ENCODE measurements at regions not wholly inside any gene's neighbourhood (a gene's known extent, or its start where the extent isn't known, plus 50 kb on each side); places are given as distances from the start of the nearest gene placed in this dataset.

- DNase-seq, result no peak
Measured at GRCh38 chr12:22916241-22916640, 291.3 kb downstream of the ETNK1 start.

- DNase-seq, result no peak
Measured at GRCh38 chr12:22916815-22917214, 291.8 kb downstream of the ETNK1 start.

DNA sequence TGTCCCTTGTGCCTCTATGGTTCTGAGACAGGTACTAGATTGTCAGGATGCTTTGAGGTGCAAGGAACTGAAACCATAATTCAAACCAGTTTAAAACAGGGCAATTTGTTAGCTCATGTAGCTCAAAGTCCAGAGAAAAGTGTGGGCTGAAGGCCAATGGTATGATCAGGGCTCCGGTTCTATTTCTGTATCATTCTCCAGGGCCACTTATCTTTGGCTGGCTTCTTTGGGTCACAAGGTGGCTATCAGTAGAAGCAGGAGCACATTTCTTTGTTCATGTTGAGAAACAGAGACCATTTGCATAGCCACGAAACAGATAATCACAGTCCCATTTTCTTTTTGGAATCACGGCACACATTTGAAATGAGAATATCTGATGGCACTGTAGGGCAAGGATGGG lies 294.9 kb downstream of the ETNK1 start:
- no peak for DNase-seq

DNA sequence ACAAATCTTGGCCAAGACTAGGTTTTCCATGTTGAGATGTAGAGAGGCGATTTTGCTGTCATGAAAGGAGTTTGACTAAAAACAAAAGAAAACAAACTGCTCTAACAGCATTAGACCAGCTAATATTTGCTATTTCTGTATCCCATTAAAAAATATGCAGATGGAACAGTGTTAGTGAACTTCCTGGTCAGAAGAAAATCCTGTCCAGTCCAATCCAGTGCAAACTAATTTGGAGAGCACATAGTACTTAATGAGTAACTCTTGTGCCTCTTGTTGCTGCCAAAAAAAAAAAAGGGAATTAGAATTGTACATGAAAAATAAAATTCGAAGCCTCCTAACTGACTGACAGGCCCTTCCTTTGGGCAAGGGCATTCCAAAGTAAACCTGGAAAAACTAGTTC lies 298.8 kb downstream of the ETNK1 start:
- no peak for DNase-seq

DNA sequence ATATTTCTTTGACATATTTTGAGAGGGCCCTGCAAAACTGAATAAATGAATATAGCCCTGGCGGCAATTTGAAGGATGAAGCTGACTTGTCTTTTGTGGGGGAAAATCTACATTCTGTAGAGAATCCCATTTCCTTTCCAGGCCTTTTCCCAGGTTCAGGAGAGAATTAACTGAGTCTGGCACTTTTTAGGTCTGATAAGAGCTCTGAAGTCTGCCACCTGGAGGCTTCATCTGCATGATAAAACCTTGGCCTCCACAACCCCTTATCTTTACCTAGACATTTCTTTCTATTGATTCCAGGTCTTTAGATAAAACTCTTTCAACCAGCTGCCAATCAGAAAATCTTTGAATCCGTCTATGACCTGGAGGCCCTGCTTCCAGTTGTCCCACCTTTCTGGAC lies 299.4 kb downstream of the ETNK1 start:
- DNase-seq, result no peak

DNA sequence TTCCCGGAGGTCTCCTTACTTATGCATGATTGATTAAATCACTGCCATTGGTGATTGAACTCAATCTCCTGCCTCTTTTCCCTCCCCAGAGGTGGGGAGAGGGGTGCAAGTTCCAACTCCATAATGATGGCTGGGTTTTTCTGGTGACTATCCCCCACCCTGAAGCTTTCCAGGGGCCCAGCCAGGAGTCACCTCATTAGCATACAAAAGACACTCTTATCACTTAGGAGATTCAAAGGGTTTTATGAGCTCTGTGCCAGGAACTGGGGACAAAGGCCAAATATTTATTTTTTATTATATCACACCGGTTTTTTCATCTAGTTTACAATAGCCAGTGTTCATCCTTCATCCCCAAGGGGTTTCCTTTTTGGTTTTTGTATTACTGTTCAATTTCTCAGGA lies 300.7 kb downstream of the ETNK1 start:
- no peak for DNase-seq

- DNase-seq, result no peak
Measured at GRCh38 chr12:22932431-22932830, 307.5 kb downstream of the ETNK1 start.

DNA sequence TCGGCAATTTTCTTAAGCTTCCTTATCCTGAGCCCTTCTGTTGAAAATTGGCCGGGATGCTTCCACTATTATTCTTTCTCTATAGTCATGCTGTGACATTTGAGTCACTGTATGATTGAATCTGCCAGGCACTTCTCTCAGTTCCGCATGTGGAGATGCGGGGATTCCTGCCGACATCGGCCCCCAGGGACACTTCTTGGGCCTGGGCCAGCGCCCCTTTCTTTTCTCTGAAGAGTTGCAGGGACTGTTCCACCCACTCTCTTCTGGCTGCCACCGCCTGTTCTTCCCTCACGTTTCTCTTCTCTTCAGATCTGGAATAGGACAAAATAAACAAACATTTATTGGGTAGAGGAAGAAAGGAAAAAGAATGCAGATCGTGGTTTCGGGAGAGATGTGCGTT lies 310.1 kb downstream of the ETNK1 start:
- no peak for DNase-seq

DNA sequence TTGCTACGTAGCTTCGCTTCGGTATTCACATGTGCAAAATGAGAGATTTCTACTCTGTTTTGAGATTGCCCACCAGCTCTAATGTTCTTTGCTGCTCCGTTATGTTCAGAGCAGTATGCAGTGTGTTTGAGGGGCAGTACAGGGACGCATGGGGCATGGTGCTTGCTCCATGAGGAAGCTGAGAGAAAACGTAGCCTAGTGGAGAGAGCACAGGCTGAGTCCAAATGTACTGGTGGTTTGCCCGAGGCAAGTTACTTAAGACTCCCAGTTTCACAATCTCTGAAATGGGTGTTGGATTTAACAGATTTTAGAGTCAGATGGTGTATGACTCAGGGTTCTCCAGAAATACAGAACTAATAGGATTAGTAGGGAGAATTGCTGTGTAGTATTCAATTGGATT lies 310.5 kb downstream of the ETNK1 start:
- DNase-seq, result no peak

DNA sequence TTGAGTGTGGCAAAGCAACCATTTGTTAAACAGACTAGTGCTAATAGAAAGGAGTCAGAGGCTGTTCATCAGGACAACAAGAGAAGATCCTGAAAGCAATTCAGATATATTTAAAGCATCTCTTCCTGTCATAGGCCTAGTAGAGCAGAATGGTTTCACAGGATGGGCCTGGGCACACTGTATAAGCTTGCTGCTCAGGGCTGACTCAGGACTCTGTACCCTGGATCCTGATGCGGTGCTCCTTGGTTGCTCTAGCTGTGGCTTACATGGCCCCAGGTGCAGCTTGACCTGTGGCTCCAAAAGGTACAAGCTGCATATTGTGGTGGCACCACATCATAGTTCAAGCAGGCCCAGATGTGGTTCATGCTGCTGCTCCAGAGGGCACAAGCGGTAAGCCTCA lies 313.4 kb downstream of the ETNK1 start:
- no peak for DNase-seq

GRCh38 chr12:22951206-22951605 lies 326.2 kb downstream of the ETNK1 start:
- DNase-seq, result no peak

GRCh38 chr12:22956690-22957089 lies 331.7 kb downstream of the ETNK1 start:
- no peak for DNase-seq

DNA sequence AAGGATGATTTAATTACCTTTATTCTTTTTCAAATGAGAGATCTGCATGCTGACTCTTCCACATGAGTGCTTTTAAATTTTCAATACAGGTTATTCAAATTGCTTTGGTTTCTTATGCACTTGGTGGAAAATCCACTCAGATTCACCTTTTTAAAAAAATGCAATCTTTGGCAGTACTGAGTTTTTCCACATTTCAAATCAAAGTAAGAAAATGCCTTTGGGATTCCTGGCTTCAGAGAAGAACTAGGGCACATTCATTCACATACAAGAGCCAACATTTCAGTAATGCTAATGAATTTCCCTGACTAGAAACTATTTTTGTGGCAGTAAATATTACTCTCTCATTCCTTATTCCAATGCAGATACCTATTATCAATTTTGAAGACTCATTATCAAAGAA lies 342.2 kb downstream of the ETNK1 start:
- no peak for DNase-seq

- DNase-seq, result no peak
Measured at GRCh38 chr12:22969521-22969920, 344.6 kb downstream of the ETNK1 start.

DNA sequence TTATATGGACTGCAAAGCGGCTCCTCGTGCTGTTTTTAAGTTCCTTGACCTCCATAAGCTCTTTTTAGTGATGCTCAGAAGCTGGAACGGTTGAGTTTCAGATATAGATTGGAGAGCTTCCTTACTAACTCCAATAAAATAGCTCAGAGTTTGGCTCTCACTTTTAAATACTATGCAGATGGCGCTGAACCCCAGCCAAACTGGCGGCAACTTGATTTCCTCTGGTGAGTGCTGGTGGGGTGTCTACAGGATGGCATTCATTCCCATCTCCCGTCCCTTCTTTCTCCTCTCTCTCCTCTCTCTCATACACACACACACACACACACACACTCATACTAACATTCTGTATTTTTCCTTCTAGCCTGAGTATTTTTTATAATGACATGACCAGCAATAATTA lies 346.3 kb downstream of the ETNK1 start:
- no peak for DNase-seq

DNA sequence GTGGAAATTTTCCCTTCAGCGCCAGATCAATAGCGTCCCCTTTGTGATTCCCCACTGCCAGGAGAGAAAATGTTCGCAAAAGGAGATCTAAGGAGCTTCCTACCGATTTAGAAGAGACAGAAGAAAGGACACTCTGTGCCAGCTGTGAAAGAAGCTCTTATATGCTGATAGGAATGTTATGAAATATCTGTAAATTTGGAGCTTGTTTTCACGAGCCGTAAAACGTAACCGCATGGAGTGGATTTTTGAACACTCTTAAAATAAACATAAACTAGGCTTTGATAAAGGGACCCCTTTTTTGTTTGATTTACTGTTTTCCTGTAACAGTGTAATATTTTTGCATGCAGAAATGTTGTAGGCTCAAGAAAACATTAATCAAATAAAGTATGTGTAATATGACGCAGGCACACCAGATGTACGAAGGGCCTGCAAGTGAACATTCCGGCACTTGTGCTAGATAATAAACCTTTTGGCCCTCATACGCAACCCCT lies 346.8 kb downstream of the ETNK1 start:
- DNase-seq, result no peak

DNA sequence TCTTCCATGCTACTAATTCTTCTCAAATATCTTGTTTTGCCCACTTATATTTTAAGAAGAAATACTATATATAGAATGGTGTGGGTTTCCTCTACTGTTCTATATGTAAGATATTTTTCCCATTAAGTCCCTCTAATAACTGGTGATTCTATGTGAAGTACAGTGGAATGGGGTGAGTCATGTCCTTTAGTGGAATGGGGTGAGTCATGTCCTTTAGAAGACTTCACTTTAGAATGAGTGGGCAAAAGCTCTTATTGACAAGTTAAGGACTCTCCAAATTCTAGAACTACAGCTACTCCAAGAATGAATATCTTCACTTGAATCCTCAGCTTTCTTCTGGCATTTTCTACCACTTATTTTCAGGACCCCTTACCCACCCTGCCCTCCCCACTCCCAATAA lies 349.9 kb downstream of the ETNK1 start:
- DNase-seq, result no peak

DNA sequence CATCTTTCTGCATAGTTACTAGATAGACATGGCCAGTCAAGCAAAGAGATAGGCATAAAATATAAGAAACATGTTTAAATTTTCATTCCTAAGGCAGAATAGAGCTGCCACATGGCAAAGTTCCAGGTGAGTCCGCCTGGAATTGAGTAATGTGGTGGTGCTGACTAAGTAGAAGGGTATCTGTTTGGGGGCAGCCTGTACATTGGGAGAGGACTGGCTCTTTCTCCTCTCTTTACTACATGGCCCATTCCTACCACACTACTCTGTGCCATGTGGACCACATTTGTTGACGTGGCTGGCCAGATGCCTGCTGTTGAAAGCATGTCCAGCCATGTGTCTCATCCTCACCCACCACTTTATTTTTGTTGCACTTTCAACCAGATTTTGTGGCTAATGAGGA lies 354.0 kb downstream of the ETNK1 start:
- no peak for DNase-seq

GRCh38 chr12:22979854-22980469 lies 355.0 kb downstream of the ETNK1 start:
- DNase-seq, result no peak

DNA sequence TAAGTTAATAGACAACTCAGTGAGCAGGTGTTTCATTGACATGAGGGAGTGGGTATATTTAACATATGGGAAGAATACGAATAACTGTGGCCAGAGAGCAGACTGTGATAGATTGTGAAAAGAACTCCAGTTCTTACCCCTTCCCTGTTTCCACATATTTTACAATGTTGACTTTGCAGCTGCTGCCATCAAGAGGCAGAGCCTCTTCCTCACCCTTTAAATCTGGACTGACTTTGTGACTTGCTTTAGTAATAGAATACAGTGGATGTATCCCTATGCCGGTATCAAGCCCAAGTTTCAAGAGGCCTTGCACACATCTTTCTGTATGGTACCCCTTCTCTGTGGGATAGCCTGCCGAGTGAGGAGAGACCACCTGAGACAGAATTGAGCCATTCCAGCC lies 356.7 kb downstream of the ETNK1 start:
- no peak for DNase-seq

DNA sequence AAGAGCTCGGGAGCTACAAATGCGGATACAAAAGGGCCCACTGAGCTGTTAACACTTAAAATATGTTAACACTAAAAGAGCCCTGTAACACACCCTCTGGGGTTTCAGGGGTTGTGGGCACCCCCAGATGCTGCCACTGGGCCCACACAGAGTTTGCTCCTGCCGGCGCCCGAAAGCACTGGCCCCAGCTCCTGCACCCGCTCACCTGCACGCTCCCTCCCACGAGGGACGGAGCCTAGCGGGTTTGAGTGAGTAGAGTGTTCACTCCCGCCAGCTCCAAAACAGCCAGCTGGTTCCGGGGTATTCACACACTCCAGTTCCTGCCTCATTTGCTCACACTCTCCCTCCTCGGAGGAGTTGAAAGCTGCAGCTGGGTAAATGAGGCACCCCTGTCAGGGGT lies 357.7 kb downstream of the ETNK1 start:
- DNase-seq, result no peak

DNA sequence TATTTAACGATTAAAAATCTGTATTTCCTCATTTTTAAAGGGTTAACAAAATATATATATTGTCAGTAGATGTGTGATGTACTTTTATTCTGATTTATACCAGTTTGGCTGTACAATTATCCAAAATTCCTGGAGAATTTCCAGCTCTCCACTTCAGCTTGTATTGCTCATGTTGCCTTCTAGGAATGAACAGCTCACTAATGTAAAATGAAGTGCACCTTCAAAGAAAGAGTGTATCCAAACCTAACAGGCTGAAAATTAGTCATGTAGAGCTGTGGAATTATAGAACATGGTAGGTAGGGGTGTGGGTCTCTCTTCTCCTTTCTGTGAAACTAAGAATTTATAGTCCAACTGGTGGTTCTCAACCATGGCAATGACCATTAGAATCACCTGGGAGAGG lies 362.0 kb downstream of the ETNK1 start:
- DNase-seq, result no peak

- DNase-seq, result no peak
Measured at GRCh38 chr12:22990501-22990900, 365.5 kb downstream of the ETNK1 start.

GRCh38 chr12:22991250-22991844 lies 366.4 kb downstream of the ETNK1 start:
- DNase-seq, result no peak

GRCh38 chr12:22993609-22994315 lies 368.8 kb downstream of the ETNK1 start:
- DNase-seq, result no peak
